ENCODE measurements at regions not wholly inside any gene's neighbourhood (a gene's known extent, or its start where the extent isn't known, plus 50 kb on each side); places are given as distances from the start of the nearest gene placed in this dataset.

- Mint-ChIP-seq H3K9me3 (peaks cover 8% of the 10 kb centered on the region), H3K4me1 (peaks cover 8% of the 10 kb centered on the region), H3K4me3 (no peak overlapping the region), H3K27me3 (ENCODE audit: insufficient read depth) (no peaks in the 10 kb centered on the region), H3K27ac (no peak overlapping the region), H3K36me3 (ENCODE audit: low read depth) (peaks cover 8% of the 10 kb centered on the region)
- Histone ChIP-seq H3K9me3 (ENCODE audit: control insufficient read depth, low read length) (no peaks in the 10 kb centered on the region), H3K4me1 (ENCODE audit: control insufficient read depth, insufficient read depth, low read length) (no peaks in the 10 kb centered on the region), H3K36me3 (ENCODE audit: control insufficient read depth, insufficient read depth, low read length) (no peaks in the 10 kb centered on the region), H3K9ac (ENCODE audit: extremely low read depth, low read length, poor library complexity, severe bottlenecking) (no peak overlapping the region), H3K4me3 (ENCODE audit: low read length) (no peak overlapping the region), H3K27me3 (ENCODE audit: control insufficient read depth, insufficient read depth, low read length, poor library complexity, severe bottlenecking) (no peaks in the 10 kb centered on the region), H3K27ac (ENCODE audit: low read depth, low read length) (no peak overlapping the region)
- 77% methylated on average over 2 of the region's 2 CpGs; no CpG with 5 or more reads in 1 of the 2 experiments for WGBS, 2 experiments (ENCODE audit: insufficient coverage in 1 of 2, insufficient read length in 1 of 2)
- no peak for TF ChIP-seq CTCF (conservative IDR thresholded peaks at IDR 0.05)
- no peak for DNase-seq
These were observed 172.8 kb upstream of the DCAF12L2 start for GRCh38 chrX:126338916-126339315.

GRCh38 chrX:126300401-126300800 lies 134.3 kb upstream of the DCAF12L2 start:
- peaks cover 49% of the 10 kb centered on the region for H3K9me3 Mint-ChIP-seq
- no peak overlapping the region for H3K27ac ChIP-seq (ENCODE audit: low read depth, low read length)
- H3K4me1 Mint-ChIP-seq, result no peaks in the 10 kb centered on the region
- H3K4me3 ChIP-seq (ENCODE audit: low read length), result no peak overlapping the region
- no peak overlapping the region for H3K9ac ChIP-seq (ENCODE audit: extremely low read depth, low read length, poor library complexity, severe bottlenecking)
- no peak for TF ChIP-seq CTCF (conservative IDR thresholded peaks at IDR 0.05)
- H3K4me1 ChIP-seq (ENCODE audit: control insufficient read depth, insufficient read depth, low read length), result no peaks in the 10 kb centered on the region
- no peak for DNase-seq
- H3K36me3 Mint-ChIP-seq (ENCODE audit: low read depth), result peaks cover 50% of the 10 kb centered on the region
- H3K27me3 Mint-ChIP-seq (ENCODE audit: insufficient read depth), result no peaks in the 10 kb centered on the region
- WGBS, 2 experiments (ENCODE audit: insufficient coverage in 1 of 2, insufficient read length in 1 of 2), result no CpG with 5 or more reads among the region's 1 CpG
- peaks cover 5% of the 10 kb centered on the region for H3K9me3 ChIP-seq (ENCODE audit: control insufficient read depth, low read length)
- H3K36me3 ChIP-seq (ENCODE audit: control insufficient read depth, insufficient read depth, low read length), result no peaks in the 10 kb centered on the region
- H3K27me3 ChIP-seq (ENCODE audit: control insufficient read depth, insufficient read depth, low read length, poor library complexity, severe bottlenecking), result no peaks in the 10 kb centered on the region
- no peak overlapping the region for H3K4me3 Mint-ChIP-seq
- no peak overlapping the region for H3K27ac Mint-ChIP-seq

GRCh38 chrX:126272795-126273497 lies 106.9 kb upstream of the DCAF12L2 start:
- Histone ChIP-seq H3K9me3 (ENCODE audit: control insufficient read depth, low read length) (peaks cover 49% of the 10 kb centered on the region), H3K27ac (ENCODE audit: low read depth, low read length) (no peak overlapping the region), H3K27me3 (ENCODE audit: control insufficient read depth, insufficient read depth, low read length, poor library complexity, severe bottlenecking) (no peaks in the 10 kb centered on the region), H3K36me3 (ENCODE audit: control insufficient read depth, insufficient read depth, low read length) (peaks cover 13% of the 10 kb centered on the region), H3K4me3 (ENCODE audit: low read length) (no peak overlapping the region), H3K9ac (ENCODE audit: extremely low read depth, low read length, poor library complexity, severe bottlenecking) (no peak overlapping the region), H3K4me1 (ENCODE audit: control insufficient read depth, insufficient read depth, low read length) (no peaks in the 10 kb centered on the region)
- Mint-ChIP-seq H3K27ac (no peak overlapping the region), H3K27me3 (ENCODE audit: insufficient read depth) (no peaks in the 10 kb centered on the region), H3K36me3 (ENCODE audit: low read depth) (peaks cover 86% of the 10 kb centered on the region), H3K9me3 (peaks cover 64% of the 10 kb centered on the region), H3K4me1 (no peaks in the 10 kb centered on the region), H3K4me3 (no peak overlapping the region)
- no peak for DNase-seq
- no peak for TF ChIP-seq CTCF (conservative IDR thresholded peaks at IDR 0.05)
- WGBS, 2 experiments (ENCODE audit: insufficient coverage in 1 of 2, insufficient read length in 1 of 2), result 94% methylated on average over 16 of the region's 16 CpGs; no CpG with 5 or more reads in 1 of the 2 experiments

Data from endodermal cell (in vitro differentiated cells).